Activated naive CD4-positive, alpha-beta T cell treated with anti-CD3 and anti-CD28 coated beads, Interleukin-2, amount 50 U/mL, for 24 hours (primary cell): ENCODE measurements at regions not wholly inside any gene's neighbourhood (a gene's known extent, or its start where the extent isn't known, plus 50 kb on each side); places are given as distances from the start of the nearest gene placed in this dataset.
A peak's percentile ranks its signal among the peaks of the same experiment; 100 is the strongest.
"Not testable (repeated sequence)": the region's sequence is repeated elsewhere in the genome, so short reads cannot be mapped to it uniquely, and the experiment has no call there.

Experiments
- H3K27ac Mint-ChIP-seq: one replicate; pipeline ENCODE4 v1.8.0; 2021; ENCODE audit warnings: mild to moderate bottlenecking, mixed read lengths
- H3K27me3 Mint-ChIP-seq: one replicate; pipeline ENCODE4 v1.8.0; 2021; ENCODE audit warnings: mixed read lengths
- H3K36me3 Mint-ChIP-seq: one replicate; pipeline ENCODE4 v1.8.0; 2021; ENCODE audit warnings: mixed read lengths
- H3K4me1 Mint-ChIP-seq: one replicate; pipeline ENCODE4 v1.8.0; 2021; ENCODE audit warnings: mixed read lengths
- H3K4me3 Mint-ChIP-seq: one replicate; pipeline ENCODE4 v1.8.0; 2021; ENCODE audit warnings: mild to moderate bottlenecking, mixed read lengths
- H3K9me3 Mint-ChIP-seq: one replicate; pipeline ENCODE4 v1.8.0; 2021; ENCODE audit warnings: mixed read lengths

GRCh38 chr14:22285991-22286390 is 303.0 kb downstream of the DAD1 start:
- no peak overlapping the region for H3K4me3 Mint-ChIP-seq
- H3K27ac Mint-ChIP-seq, result no peak overlapping the region
- no peaks in the 10 kb centered on the region for H3K9me3 Mint-ChIP-seq
- H3K36me3 Mint-ChIP-seq, result no peaks in the 10 kb centered on the region
- no peaks in the 10 kb centered on the region for H3K27me3 Mint-ChIP-seq
- H3K4me1 Mint-ChIP-seq, result no peaks in the 10 kb centered on the region

- no peaks in the 10 kb centered on the region for H3K27me3 Mint-ChIP-seq
- H3K4me1 Mint-ChIP-seq, result no peaks in the 10 kb centered on the region
- H3K36me3 Mint-ChIP-seq, result no peaks in the 10 kb centered on the region
- no peak overlapping the region for H3K27ac Mint-ChIP-seq
- H3K4me3 Mint-ChIP-seq, result no peak overlapping the region
- no peaks in the 10 kb centered on the region for H3K9me3 Mint-ChIP-seq
These were observed 306.1 kb downstream of the DAD1 start for GRCh38 chr14:22282949-22283348.

GRCh38 chr14:22282417-22282816 is 306.6 kb downstream of the DAD1 start:
- H3K4me1 Mint-ChIP-seq, result no peaks in the 10 kb centered on the region

GRCh38 chr14:22281447-22281874 is 307.6 kb downstream of the DAD1 start:
- H3K27ac Mint-ChIP-seq, H3K36me3 Mint-ChIP-seq, H3K4me1 Mint-ChIP-seq, H3K9me3 Mint-ChIP-seq, H3K27me3 Mint-ChIP-seq: not testable (repeated sequence)
- peak overlapping the region; percentile 79 for H3K4me3 Mint-ChIP-seq

More at GRCh38 chr14:22282417-22282816, 306.6 kb downstream of the DAD1 start:
- no peak overlapping the region for H3K4me3 Mint-ChIP-seq
- no peaks in the 10 kb centered on the region for H3K9me3 Mint-ChIP-seq
- no peaks in the 10 kb centered on the region for H3K36me3 Mint-ChIP-seq
- H3K27ac Mint-ChIP-seq, result no peak overlapping the region
- H3K27me3 Mint-ChIP-seq, result no peaks in the 10 kb centered on the region

GRCh38 chr14:22280497-22281316 is 308.3 kb downstream of the DAD1 start:
- Mint-ChIP-seq H3K9me3 (no peaks in the 10 kb centered on the region), H3K36me3 (no peaks in the 10 kb centered on the region), H3K27me3 (no peaks in the 10 kb centered on the region), H3K4me1 (no peaks in the 10 kb centered on the region), H3K27ac (peak overlapping the region; percentile 82), H3K4me3 (peak overlapping the region; percentile 79)

GRCh38 chr14:22276913-22277816 is 311.9 kb downstream of the DAD1 start:
- H3K4me1 Mint-ChIP-seq, result no peaks in the 10 kb centered on the region

GRCh38 chr14:22271838-22272799 is 316.9 kb downstream of the DAD1 start:
- H3K36me3 Mint-ChIP-seq, result no peaks in the 10 kb centered on the region
- H3K4me3 Mint-ChIP-seq, result peak overlapping the region; percentile 30
- H3K9me3 Mint-ChIP-seq, result no peaks in the 10 kb centered on the region
- H3K27me3 Mint-ChIP-seq, result no peaks in the 10 kb centered on the region
- H3K27ac Mint-ChIP-seq, result no peak overlapping the region
- H3K4me1 Mint-ChIP-seq, result no peaks in the 10 kb centered on the region

More at GRCh38 chr14:22276913-22277816, 311.9 kb downstream of the DAD1 start:
- Mint-ChIP-seq H3K27ac (no peak overlapping the region), H3K4me3 (no peak overlapping the region), H3K9me3 (no peaks in the 10 kb centered on the region), H3K36me3 (no peaks in the 10 kb centered on the region), H3K27me3 (no peaks in the 10 kb centered on the region)

- Mint-ChIP-seq H3K27ac (peak overlapping the region; percentile 66), H3K36me3 (no peaks in the 10 kb centered on the region)
These were observed 320.1 kb downstream of the DAD1 start for GRCh38 chr14:22268875-22269274.

GRCh38 chr14:22266683-22267082 is 322.3 kb downstream of the DAD1 start:
- H3K27ac Mint-ChIP-seq, result no peak overlapping the region

More at GRCh38 chr14:22268875-22269274, 320.1 kb downstream of the DAD1 start:
- H3K4me3 Mint-ChIP-seq, result peak overlapping the region; percentile 74
- H3K4me1 Mint-ChIP-seq, result no peaks in the 10 kb centered on the region
- H3K27me3 Mint-ChIP-seq, result no peaks in the 10 kb centered on the region
- H3K9me3 Mint-ChIP-seq, result no peaks in the 10 kb centered on the region

GRCh38 chr14:22266142-22266442 is 322.9 kb downstream of the DAD1 start:
- H3K27me3 Mint-ChIP-seq, result no peaks in the 10 kb centered on the region
- no peaks in the 10 kb centered on the region for H3K4me1 Mint-ChIP-seq
- H3K9me3 Mint-ChIP-seq, result no peaks in the 10 kb centered on the region
- H3K27ac Mint-ChIP-seq, result no peak overlapping the region
- no peaks in the 10 kb centered on the region for H3K36me3 Mint-ChIP-seq
- H3K4me3 Mint-ChIP-seq, result no peak overlapping the region

More at GRCh38 chr14:22266683-22267082, 322.3 kb downstream of the DAD1 start:
- Mint-ChIP-seq H3K36me3 (no peaks in the 10 kb centered on the region), H3K27me3 (no peaks in the 10 kb centered on the region), H3K4me3 (peak overlapping the region; percentile 1), H3K4me1 (no peaks in the 10 kb centered on the region), H3K9me3 (no peaks in the 10 kb centered on the region)

- peak overlapping the region; percentile 46 for H3K27ac Mint-ChIP-seq
- H3K36me3 Mint-ChIP-seq, result no peaks in the 10 kb centered on the region
- no peaks in the 10 kb centered on the region for H3K4me1 Mint-ChIP-seq
- no peaks in the 10 kb centered on the region for H3K9me3 Mint-ChIP-seq
- H3K27me3 Mint-ChIP-seq, result no peaks in the 10 kb centered on the region
- H3K4me3 Mint-ChIP-seq, result peak overlapping the region; percentile 51
These were observed 323.5 kb downstream of the DAD1 start for GRCh38 chr14:22265319-22266141.

- Mint-ChIP-seq H3K4me1 (no peaks in the 10 kb centered on the region), H3K27me3 (no peaks in the 10 kb centered on the region), H3K36me3 (no peaks in the 10 kb centered on the region), H3K9me3 (no peaks in the 10 kb centered on the region), H3K27ac (no peak overlapping the region), H3K4me3 (no peak overlapping the region)
These were observed 324.3 kb downstream of the DAD1 start for GRCh38 chr14:22264759-22265158.

- Mint-ChIP-seq H3K4me1 (no peaks in the 10 kb centered on the region), H3K9me3 (no peaks in the 10 kb centered on the region), H3K27ac (no peak overlapping the region), H3K4me3 (no peak overlapping the region), H3K27me3 (no peaks in the 10 kb centered on the region), H3K36me3 (no peaks in the 10 kb centered on the region)
These were observed 325.1 kb downstream of the DAD1 start for GRCh38 chr14:22263961-22264360.

- Mint-ChIP-seq H3K27me3 (no peaks in the 10 kb centered on the region), H3K36me3 (no peaks in the 10 kb centered on the region), H3K9me3 (no peaks in the 10 kb centered on the region), H3K4me3 (no peak overlapping the region), H3K27ac (no peak overlapping the region), H3K4me1 (no peaks in the 10 kb centered on the region)
These were observed 326.1 kb downstream of the DAD1 start for GRCh38 chr14:22262881-22263280.
